ENCODE measurements at regions not wholly inside any gene's neighbourhood (a gene's known extent, or its start where the extent isn't known, plus 50 kb on each side); places are given as distances from the start of the nearest gene placed in this dataset.

DNA sequence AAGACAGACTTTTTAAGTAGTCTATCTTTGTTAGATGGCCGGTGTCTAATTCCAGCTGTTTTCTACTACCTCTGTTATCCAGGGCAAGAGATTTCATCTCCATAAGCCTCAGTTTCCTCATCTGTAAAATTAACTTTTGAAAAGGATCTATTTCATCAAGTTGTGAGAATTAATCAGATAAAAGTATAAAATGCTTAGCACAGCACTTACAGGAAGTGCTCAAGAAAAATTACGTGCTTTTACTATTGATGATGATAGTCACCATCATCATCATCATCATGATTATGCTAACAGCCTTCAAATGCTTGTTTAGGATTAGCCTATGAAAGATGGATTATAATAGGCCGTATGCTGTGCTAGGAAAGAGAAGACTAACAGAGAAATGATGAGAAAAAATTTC, 76.2 kb downstream of the CYRIA start:
- TF ChIP-seq, protein P1, sequence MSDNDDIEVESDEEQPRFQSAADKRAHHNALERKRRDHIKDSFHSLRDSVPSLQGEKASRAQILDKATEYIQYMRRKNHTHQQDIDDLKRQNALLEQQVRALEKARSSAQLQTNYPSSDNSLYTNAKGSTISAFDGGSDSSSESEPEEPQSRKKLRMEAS (IDR thresholded peaks at IDR 0.05), result no peak
- TF ChIP-seq, protein P2, sequence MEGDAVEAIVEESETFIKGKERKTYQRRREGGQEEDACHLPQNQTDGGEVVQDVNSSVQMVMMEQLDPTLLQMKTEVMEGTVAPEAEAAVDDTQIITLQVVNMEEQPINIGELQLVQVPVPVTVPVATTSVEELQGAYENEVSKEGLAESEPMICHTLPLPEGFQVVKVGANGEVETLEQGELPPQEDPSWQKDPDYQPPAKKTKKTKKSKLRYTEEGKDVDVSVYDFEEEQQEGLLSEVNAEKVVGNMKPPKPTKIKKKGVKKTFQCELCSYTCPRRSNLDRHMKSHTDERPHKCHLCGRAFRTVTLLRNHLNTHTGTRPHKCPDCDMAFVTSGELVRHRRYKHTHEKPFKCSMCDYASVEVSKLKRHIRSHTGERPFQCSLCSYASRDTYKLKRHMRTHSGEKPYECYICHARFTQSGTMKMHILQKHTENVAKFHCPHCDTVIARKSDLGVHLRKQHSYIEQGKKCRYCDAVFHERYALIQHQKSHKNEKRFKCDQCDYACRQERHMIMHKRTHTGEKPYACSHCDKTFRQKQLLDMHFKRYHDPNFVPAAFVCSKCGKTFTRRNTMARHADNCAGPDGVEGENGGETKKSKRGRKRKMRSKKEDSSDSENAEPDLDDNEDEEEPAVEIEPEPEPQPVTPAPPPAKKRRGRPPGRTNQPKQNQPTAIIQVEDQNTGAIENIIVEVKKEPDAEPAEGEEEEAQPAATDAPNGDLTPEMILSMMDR (IDR thresholded peaks at IDR 0.05; ENCODE audit: low read depth, low read length, missing input control), result no peak
